ENCODE measurements at regions not wholly inside any gene's neighbourhood (a gene's known extent, or its start where the extent isn't known, plus 50 kb on each side); places are given as distances from the start of the nearest gene placed in this dataset.

DNA sequence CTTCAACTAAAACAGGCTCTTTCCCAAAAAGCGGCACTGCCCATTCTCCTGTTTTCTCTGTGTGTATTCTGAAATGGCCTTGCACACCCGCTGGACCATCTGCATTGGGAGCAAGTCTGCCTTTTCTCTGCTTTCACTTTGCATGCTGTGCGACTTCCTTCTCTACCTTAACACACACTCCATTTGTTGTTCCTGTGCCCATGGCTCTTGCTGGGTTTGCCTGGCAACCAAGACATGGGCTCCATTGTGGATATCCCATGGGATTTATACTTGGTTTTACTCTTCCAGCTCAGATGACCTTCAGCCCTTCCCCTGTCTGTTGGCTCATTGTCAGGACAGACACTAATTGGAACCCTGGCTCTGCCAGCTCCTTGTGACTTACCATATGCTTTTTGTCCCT lies 465.3 kb downstream of the REEP3 start:
- Mint-ChIP-seq H3K4me1 (no peaks in the 10 kb centered on the region), H3K27me3 (ENCODE audit: low read depth, poor library complexity) (peaks cover 3% of the 10 kb centered on the region), H3K36me3 (ENCODE audit: low read depth) (peaks cover 4% of the 10 kb centered on the region), H3K27ac (no peak overlapping the region), H3K9me3 (peaks cover 52% of the 10 kb centered on the region), H3K4me3 (no peak overlapping the region)
- TF ChIP-seq, protein P1, sequence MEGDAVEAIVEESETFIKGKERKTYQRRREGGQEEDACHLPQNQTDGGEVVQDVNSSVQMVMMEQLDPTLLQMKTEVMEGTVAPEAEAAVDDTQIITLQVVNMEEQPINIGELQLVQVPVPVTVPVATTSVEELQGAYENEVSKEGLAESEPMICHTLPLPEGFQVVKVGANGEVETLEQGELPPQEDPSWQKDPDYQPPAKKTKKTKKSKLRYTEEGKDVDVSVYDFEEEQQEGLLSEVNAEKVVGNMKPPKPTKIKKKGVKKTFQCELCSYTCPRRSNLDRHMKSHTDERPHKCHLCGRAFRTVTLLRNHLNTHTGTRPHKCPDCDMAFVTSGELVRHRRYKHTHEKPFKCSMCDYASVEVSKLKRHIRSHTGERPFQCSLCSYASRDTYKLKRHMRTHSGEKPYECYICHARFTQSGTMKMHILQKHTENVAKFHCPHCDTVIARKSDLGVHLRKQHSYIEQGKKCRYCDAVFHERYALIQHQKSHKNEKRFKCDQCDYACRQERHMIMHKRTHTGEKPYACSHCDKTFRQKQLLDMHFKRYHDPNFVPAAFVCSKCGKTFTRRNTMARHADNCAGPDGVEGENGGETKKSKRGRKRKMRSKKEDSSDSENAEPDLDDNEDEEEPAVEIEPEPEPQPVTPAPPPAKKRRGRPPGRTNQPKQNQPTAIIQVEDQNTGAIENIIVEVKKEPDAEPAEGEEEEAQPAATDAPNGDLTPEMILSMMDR (IDR thresholded peaks at IDR 0.05), result no peak
- DNase-seq, result no peak

DNA sequence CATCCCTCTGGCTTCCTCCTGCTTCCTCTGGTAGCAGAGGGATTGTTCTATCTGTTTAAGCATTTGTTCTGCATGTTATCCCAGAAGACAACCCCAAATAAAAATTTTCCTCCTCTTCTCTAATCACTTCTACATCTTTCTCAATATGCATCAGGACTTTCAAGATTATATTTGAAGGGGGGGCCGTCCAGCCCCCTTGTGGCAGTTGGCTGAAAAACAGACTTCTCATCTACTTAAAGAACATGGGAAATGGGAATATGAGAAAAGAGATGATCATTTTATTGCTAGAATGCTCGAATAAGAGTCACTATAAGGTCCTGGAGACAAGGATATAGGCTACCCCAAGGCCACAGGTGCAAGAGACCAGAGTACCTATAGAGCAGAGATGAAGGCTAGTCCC lies 466.0 kb downstream of the REEP3 start:
- TF ChIP-seq, protein P1 (IDR thresholded peaks at IDR 0.05), result no peak
- Mint-ChIP-seq H3K4me3 (no peak overlapping the region), H3K36me3 (ENCODE audit: low read depth) (peaks cover 4% of the 10 kb centered on the region), H3K27ac (no peak overlapping the region), H3K27me3 (ENCODE audit: low read depth, poor library complexity) (peaks cover 3% of the 10 kb centered on the region), H3K9me3 (peaks cover 50% of the 10 kb centered on the region), H3K4me1 (no peaks in the 10 kb centered on the region)
- DNase-seq, result no peak

DNA sequence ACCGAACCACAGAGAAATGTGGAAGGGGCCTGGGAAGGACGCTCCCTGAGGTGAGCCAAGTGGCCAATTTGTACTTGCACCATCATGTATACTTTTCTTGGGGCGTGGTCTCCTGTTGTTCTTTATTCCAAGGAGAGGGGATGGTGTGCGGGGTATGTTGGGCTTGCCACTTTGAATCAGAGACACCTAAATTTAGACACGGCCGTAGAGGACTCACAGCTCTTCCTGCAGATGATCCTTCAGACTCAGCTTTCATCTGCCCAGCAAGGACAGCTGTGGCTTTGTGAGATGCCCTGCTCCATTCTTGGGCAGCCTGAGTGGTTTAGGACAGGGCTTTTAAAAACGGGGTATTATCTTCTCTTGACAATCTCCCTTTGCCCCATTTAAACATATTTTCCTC lies 473.2 kb downstream of the REEP3 start:
- Mint-ChIP-seq H3K4me1 (no peaks in the 10 kb centered on the region), H3K9me3 (peaks cover 21% of the 10 kb centered on the region), H3K4me3 (no peak overlapping the region), H3K27me3 (ENCODE audit: low read depth, poor library complexity) (no peaks in the 10 kb centered on the region), H3K36me3 (ENCODE audit: low read depth) (no peaks in the 10 kb centered on the region), H3K27ac (no peak overlapping the region)
- no peak for DNase-seq
- TF ChIP-seq, protein P1 (IDR thresholded peaks at IDR 0.05), result no peak

DNA sequence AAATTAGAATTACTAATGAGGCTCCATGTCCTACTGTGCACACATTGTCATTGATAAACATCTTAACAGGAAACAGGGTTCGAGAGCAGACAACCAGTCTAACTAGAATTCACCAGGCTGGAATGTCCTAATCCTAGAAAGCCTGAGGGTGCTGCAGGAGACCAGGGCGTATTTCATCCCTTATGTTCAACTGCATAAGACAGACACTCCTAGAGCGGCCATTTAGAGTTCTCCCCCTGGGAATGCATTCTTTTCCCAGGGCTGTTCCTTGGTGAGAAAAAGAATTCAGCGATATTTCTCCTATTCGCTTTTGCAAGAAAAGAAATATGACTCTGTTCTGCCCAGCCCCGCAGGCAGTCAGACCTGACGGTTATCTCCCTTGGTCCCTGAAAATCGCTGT lies 486.0 kb downstream of the REEP3 start:
- Mint-ChIP-seq H3K4me1 (peaks cover 10% of the 10 kb centered on the region), H3K9me3 (peaks cover 28% of the 10 kb centered on the region), H3K27me3 (ENCODE audit: low read depth, poor library complexity) (peaks cover 3% of the 10 kb centered on the region), H3K27ac (no peak overlapping the region), H3K4me3 (no peak overlapping the region), H3K36me3 (ENCODE audit: low read depth) (no peaks in the 10 kb centered on the region)
- no peak for DNase-seq
- TF ChIP-seq, protein P1 (IDR thresholded peaks at IDR 0.05), result no peak

DNA sequence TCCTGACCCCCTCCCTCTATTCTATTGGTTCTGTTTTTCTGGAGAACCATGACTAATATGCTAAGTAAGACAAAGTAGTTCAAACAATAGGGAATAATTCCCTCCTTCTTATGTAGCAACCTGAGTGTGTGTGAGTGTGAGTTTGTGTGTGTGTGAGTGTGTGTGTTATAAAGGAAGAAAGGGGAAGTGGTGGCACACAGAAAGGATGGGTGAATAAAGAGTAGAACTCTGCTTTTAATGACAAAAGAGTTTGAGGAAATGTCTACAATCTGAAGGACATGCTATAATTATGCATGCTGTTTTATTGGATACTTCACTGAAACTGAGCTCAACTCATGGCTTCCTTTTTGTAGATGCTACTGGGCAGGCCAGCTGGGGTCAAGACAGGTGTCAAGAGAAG lies 489.5 kb downstream of the REEP3 start:
- Mint-ChIP-seq H3K4me3 (no peak overlapping the region), H3K27ac (no peak overlapping the region), H3K36me3 (ENCODE audit: low read depth) (no peaks in the 10 kb centered on the region), H3K27me3 (ENCODE audit: low read depth, poor library complexity) (peaks cover 3% of the 10 kb centered on the region), H3K9me3 (peaks cover 22% of the 10 kb centered on the region), H3K4me1 (peaks cover 13% of the 10 kb centered on the region)
- no peak for DNase-seq
- TF ChIP-seq, protein P1 (IDR thresholded peaks at IDR 0.05), result no peak

DNA sequence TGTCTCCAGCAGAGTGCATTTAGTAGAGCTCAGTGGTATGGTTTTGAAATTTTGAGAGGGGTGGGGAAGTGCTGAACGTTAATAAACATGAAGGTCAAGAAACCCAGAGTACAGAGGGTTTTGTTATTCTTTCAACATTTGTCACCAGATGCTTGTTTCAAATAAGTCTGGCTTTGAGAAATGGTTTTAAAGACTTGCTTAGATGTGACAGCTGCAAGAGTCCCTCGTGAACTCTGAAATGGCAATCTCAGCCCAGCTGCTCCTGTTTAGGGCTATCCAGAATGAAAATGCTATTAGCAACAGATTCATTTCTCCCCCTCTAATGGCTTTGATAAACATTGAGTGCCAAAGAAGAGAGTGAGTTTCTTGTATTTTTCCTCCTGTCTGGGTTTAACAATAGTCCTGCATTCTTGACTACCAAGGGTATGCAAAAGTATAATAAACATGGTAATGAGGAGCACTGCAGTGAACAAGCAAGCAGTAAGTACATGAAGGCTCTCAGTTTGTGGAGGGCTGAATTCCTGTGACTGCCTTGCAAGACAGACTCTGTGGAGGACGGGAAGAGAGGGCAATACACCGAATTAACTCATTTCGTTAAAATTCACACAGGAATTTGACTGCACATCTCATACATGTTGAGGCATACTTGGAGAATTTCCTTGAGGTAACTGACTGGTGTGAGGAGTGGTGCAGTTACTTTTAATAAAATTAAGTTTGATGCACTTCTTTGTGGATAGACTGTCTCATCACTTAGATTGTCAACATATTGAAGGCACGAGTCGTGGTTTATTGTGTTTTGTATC lies 490.9 kb downstream of the REEP3 start:
- Mint-ChIP-seq H3K27ac (no peak overlapping the region), H3K4me3 (no peak overlapping the region), H3K4me1 (peaks cover 13% of the 10 kb centered on the region), H3K9me3 (peaks cover 10% of the 10 kb centered on the region), H3K36me3 (ENCODE audit: low read depth) (no peaks in the 10 kb centered on the region), H3K27me3 (ENCODE audit: low read depth, poor library complexity) (no peaks in the 10 kb centered on the region)
- DNase-seq, result no peak
- TF ChIP-seq, protein P1 (IDR thresholded peaks at IDR 0.05), result no peak
